ENCODE measurements at regions not wholly inside any gene's neighbourhood (a gene's known extent, or its start where the extent isn't known, plus 50 kb on each side); places are given as distances from the start of the nearest gene placed in this dataset.

GRCh38 chr3:117746066-117746465 lies 1036.5 kb downstream of the TUSC7 start:
- DNase-seq (no peak), ATAC-seq (no peak)
- H3K27ac ChIP-seq = no peak overlapping the region
- no peak overlapping the region for H3K4me3 ChIP-seq
- H3K9me3 ChIP-seq = no peaks in the 10 kb centered on the region
- no peaks in the 10 kb centered on the region for H3K36me3 ChIP-seq
- no peak for TF ChIP-seq CTCF (IDR thresholded peaks at IDR 0.05)
- H3K27me3 ChIP-seq (ENCODE audit: low read depth) = no peaks in the 10 kb centered on the region
- intact Hi-C loops (cut with DNase I) = no loop called here
- H3K4me1 ChIP-seq = no peaks in the 10 kb centered on the region

DNA sequence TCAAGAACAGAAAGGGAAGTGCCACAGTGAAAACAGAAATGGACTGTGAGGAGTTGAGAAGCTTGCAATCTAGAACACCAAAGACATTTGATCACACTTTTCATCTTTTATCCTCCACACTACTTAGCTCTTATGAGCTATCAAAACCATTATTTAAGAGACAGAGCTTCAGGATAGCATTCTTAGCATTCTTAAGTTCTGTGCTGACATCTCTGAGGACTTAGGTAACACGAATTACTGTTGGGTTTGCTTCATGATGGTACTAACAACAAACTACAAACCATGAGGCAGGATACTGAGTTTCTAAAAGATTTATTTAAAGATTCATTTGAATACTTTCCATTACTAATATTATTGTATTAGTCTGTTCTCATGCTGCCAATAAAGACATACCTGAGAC lies 1038.6 kb downstream of the TUSC7 start:
- no peaks in the 10 kb centered on the region for H3K9me3 ChIP-seq
- no peaks in the 10 kb centered on the region for H3K36me3 ChIP-seq
- no peak overlapping the region for H3K27ac ChIP-seq
- no peak for TF ChIP-seq CTCF (IDR thresholded peaks at IDR 0.05)
- ATAC-seq = no peak
- intact Hi-C loops (cut with DNase I) = no loop called here
- no peak for DNase-seq
- H3K4me1 ChIP-seq = no peaks in the 10 kb centered on the region
- H3K4me3 ChIP-seq = no peak overlapping the region
- no peaks in the 10 kb centered on the region for H3K27me3 ChIP-seq (ENCODE audit: low read depth)

GRCh38 chr3:117750674-117751269 lies 1041.2 kb downstream of the TUSC7 start:
- Histone ChIP-seq H3K9me3 (no peaks in the 10 kb centered on the region), H3K36me3 (no peaks in the 10 kb centered on the region), H3K27ac (no peak overlapping the region), H3K27me3 (ENCODE audit: low read depth) (no peaks in the 10 kb centered on the region), H3K4me3 (no peak overlapping the region), H3K4me1 (no peaks in the 10 kb centered on the region)
- DNase-seq = no peak
- TF ChIP-seq CTCF (IDR thresholded peaks at IDR 0.05) = no peak
- ATAC-seq = no peak
- intact Hi-C loops (cut with DNase I) = no loop called here

DNA sequence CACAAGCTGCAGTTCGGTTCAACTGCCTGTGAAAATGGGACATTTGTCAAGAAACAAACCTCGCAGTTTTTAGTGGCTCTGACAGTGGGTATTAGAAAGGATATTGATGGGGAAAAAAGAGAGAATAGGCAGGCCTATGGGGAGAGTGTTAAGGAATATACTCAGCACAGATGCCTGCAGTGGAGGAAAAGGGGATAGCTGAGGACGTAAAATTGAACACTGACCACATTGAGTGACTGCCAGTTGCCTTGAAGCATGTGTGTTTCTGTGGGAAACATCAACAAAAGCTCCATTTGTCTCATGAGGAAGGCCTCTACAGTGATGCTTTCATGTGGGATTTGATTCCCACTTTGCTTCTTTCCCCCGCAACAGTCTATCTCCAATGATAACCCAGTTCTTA lies 1042.1 kb downstream of the TUSC7 start:
- no peak for ATAC-seq
- Histone ChIP-seq H3K9me3 (no peaks in the 10 kb centered on the region), H3K27me3 (ENCODE audit: low read depth) (no peaks in the 10 kb centered on the region), H3K4me3 (no peak overlapping the region), H3K4me1 (no peaks in the 10 kb centered on the region), H3K27ac (no peak overlapping the region), H3K36me3 (no peaks in the 10 kb centered on the region)
- no peak for TF ChIP-seq CTCF (IDR thresholded peaks at IDR 0.05)
- DNase-seq = no peak
- intact Hi-C loops (cut with DNase I) = no loop called here

DNA sequence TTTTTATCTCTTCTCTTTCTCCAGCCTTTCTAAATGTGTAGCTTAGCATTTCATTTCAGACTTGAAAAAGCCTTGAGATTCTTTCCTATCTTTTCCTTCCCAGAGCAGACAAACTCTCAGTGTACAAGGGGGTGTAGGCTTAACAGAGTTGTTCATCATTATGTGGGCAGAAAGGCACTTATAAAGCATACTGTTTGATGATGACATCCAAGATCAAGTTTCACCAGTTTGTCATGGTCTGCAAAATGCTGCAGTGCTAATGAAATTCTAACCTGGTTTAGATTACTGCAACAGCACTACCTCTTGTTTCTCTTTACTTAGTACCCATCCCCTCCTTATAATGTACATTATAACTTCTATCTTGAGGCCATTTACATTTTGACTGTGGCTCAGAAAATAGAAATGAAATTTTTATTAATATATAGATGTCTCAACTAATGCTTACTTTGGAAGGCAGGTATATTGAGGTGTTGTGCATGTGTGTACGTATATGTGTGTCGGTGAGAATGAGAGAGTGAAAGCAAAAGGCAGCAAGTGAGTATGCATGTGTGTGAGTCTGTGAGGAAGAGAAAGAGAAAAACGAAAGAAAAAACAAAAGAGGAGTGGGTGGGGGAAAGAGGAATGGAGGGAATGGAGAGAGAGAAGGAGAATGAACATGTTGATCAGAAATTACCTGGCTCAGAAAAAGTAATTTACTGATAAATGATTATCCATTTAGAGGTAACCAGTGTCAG lies 1043.6 kb downstream of the TUSC7 start:
- H3K4me3 ChIP-seq = no peak overlapping the region
- H3K4me1 ChIP-seq = no peaks in the 10 kb centered on the region
- no peak for ATAC-seq
- H3K27me3 ChIP-seq (ENCODE audit: low read depth) = no peaks in the 10 kb centered on the region
- no peaks in the 10 kb centered on the region for H3K9me3 ChIP-seq
- intact Hi-C loops (cut with DNase I) = no loop called here
- no peak overlapping the region for H3K27ac ChIP-seq
- TF ChIP-seq CTCF (IDR thresholded peaks at IDR 0.05) = no peak
- no peaks in the 10 kb centered on the region for H3K36me3 ChIP-seq
- DNase-seq = no peak

Measured in lower lobe of right lung (tissue), 2 donors.